GM12878 (cell line): ENCODE measurements at regions not wholly inside any gene's neighbourhood (a gene's known extent, or its start where the extent isn't known, plus 50 kb on each side); places are given as distances from the start of the nearest gene placed in this dataset.

Source experiments
- ATAC-seq: fragments of 200-7000 bp; cut with Tn5 transposase; 3 replicates; pipeline ENCODE4 v1.9.1; 2020; ENCODE audit warnings: mild to moderate bottlenecking, moderate library complexity
- BruUV-seq: library from RNA; stranded (reverse); fragments of 400-500 nt; replicated peaks from 2 replicates; lab custom pipeline; 2021; lab: Mats Ljungman, UMichigan
- CTCF ChIA-PET: fragments of 300-600 bp; sonication (Branson Sonifier 250); formaldehyde crosslinking; extraction: SDS; loops from one replicate; lab custom pipeline; 2021; ENCODE audit warnings: inconsistent platforms; lab: Yijun Ruan, JAX
- POLR2A ChIA-PET: fragments of 350-600 bp; formaldehyde crosslinking; extraction: SDS; loops from one replicate; lab custom pipeline; 2021; ENCODE audit warnings: inconsistent platforms; lab: Charles Lee
- RAD21 ChIA-PET: fragments of 300-600 bp; sonication (Branson Sonifier 250); formaldehyde crosslinking; loops from one replicate; lab custom pipeline; 2023; ENCODE audit warnings: antibody characterized with exemption; ENCODE audit not compliant: unreplicated experiment; lab: Charles Lee
- SMC1A ChIA-PET: fragments of 300-600 bp; sonication (Branson Sonifier 250); formaldehyde crosslinking; loops from one replicate; lab custom pipeline; 2023; ENCODE audit not compliant: unreplicated experiment, uncharacterized antibody; lab: Charles Lee
- DNase-seq: peaks from one replicate; pipeline ENCODE4 v3.0.0-alpha.2; 2011; ENCODE audit warnings: low read depth, low spot score
- FAIRE-seq: peaks from 3 replicates; lab custom pipeline; 2011; peaks lifted over from hg19 to GRCh38; lab: Jason Lieb, UNC
- H2AFZ ChIP-seq: 2 replicates; pipeline ENCODE4 v1.6.0; 2011; ENCODE audit warnings: low read depth, low read length, control low read depth; ENCODE audit not compliant: control insufficient read depth
- H3K27ac ChIP-seq: 2 replicates; pipeline ENCODE4 v1.5.1; 2011; ENCODE audit warnings: control low read depth; ENCODE audit not compliant: control insufficient read depth, insufficient read depth
- H3K27me3 ChIP-seq, 2 experiments: replicated peaks in 1 of 2; 2 replicates each; pipeline versions ENCODE4 v1.6.0 to v1.6.1; 2011; ENCODE audit warnings: low read length in 1 of 2; ENCODE audit not compliant: control insufficient read depth in 2 of 2, insufficient read depth in 2 of 2
- H3K36me3 ChIP-seq, 2 experiments: 2 replicates each; pipeline ENCODE4 v1.5.1; 2011; ENCODE audit warnings: low read length in 1 of 2; ENCODE audit not compliant: control insufficient read depth in 2 of 2, insufficient read depth in 2 of 2
- H3K4me1 ChIP-seq: 2 replicates; pipeline ENCODE4 v1.6.1; 2011; ENCODE audit warnings: mild to moderate bottlenecking, low read length, moderate library complexity, mixed read lengths; ENCODE audit not compliant: control insufficient read depth, insufficient read depth
- H3K4me2 ChIP-seq: 2 replicates; pipeline ENCODE4 v1.6.0; 2011; ENCODE audit warnings: control low read depth; ENCODE audit not compliant: control insufficient read depth, insufficient read depth
- H3K4me3 ChIP-seq: fragments of 200-600 bp; sonication (generic); 2 replicates; pipeline ENCODE4 v1.5.1; 2016
- H3K79me2 ChIP-seq: 2 replicates; pipeline ENCODE4 v1.6.0; 2011; ENCODE audit warnings: low read length; ENCODE audit not compliant: control insufficient read depth, insufficient read depth
- H3K9ac ChIP-seq: 2 replicates; pipeline ENCODE4 v1.8.0; 2011; ENCODE audit warnings: low read length, control low read depth, mixed read lengths; ENCODE audit not compliant: control insufficient read depth, insufficient read depth
- H3K9me3 ChIP-seq: replicated peaks from 3 replicates; pipeline ENCODE4 v1.5.1; 2011; ENCODE audit warnings: mild to moderate bottlenecking, low read length; ENCODE audit not compliant: control insufficient read depth, insufficient read depth
- H4K20me1 ChIP-seq: 2 replicates; pipeline ENCODE4 v1.6.0; 2011; ENCODE audit not compliant: control insufficient read depth, insufficient read depth
- FOS ChIP-seq: IDR thresholded peaks from 3 replicates; pipeline ENCODE4 v1.6.1; 2011; ENCODE audit warnings: borderline replicate concordance; ENCODE audit not compliant: insufficient read length; ENCODE audit errors: extremely low read depth
- KAT2A ChIP-seq: conservative IDR thresholded peaks from 2 replicates; pipeline ENCODE4 v1.6.1; 2011; ENCODE audit warnings: low read depth, low read length; ENCODE audit not compliant: control insufficient read depth
- SIX5 ChIP-seq: IDR thresholded peaks from 2 replicates; pipeline ENCODE4 v1.6.1; 2011; ENCODE audit warnings: mild to moderate bottlenecking, low read depth, low read length, moderate library complexity; ENCODE audit not compliant: severe bottlenecking
- SP1 ChIP-seq: IDR thresholded peaks from one replicate; pipeline ENCODE4 v1.6.1; 2011; ENCODE audit warnings: low read depth, low read length
- TAF1 ChIP-seq: IDR thresholded peaks from 2 replicates; pipeline ENCODE4 v1.6.1; 2011; ENCODE audit warnings: mild to moderate bottlenecking, low read depth, low read length, borderline replicate concordance
- USF1 ChIP-seq: IDR thresholded peaks from 2 replicates; pipeline ENCODE4 v1.6.1; 2011; ENCODE audit warnings: borderline replicate concordance, low read depth, mild to moderate bottlenecking, moderate library complexity, mixed read lengths, low read length; ENCODE audit not compliant: insufficient read depth; ENCODE audit errors: extremely low read length
- WGBS: methylation state at CpG from one replicate; pipeline ENCODE4 v1.1.6; 2016; ENCODE audit warnings: low lambda C conversion rate; ENCODE audit not compliant: insufficient replicate concordance, insufficient coverage; ENCODE audit errors: missing lambda C conversion rate; 5-methylcytosine and 5-hydroxymethylcytosine counted together
- in situ Hi-C: fragments of 300-500 bp; cut with MboI; formaldehyde crosslinking; loops from 9 replicates; pipeline ENCODE4 v1.14.3; 2018; ENCODE audit warnings: mixed read lengths
- intact Hi-C: fragments of 100-400 bp; cut with micrococcal nuclease; formaldehyde crosslinking; loops from one replicate; pipeline ENCODE4 v1.14.2; 2022; ENCODE audit not compliant: unreplicated experiment

GRCh38 chr3:5768281-5768945, 580.9 kb downstream of the EDEM1 start:
- Histone ChIP-seq H3K4me1 (no peaks in the 10 kb centered on the region), H2AFZ (no peak overlapping the region), H3K9ac (no peak overlapping the region), H3K36me3 (no peaks in the 10 kb centered on the region), H3K4me2 (no peak overlapping the region)
- no peak for FAIRE-seq
- ChIA-PET SMC1A (interaction anchor here (0.7 to 4.0 kb wide), 3 partner anchors 11 to 470 kb away, joined by 3 to 32 read pairs (median 3); no protein-coding TSS in a partner anchor), RAD21 (no interaction called here)
- no peak for DNase-seq
- in situ Hi-C loops, result no loop called here
- no TSS peak for BruUV-seq
- TF ChIP-seq TAF1 (no peak), KAT2A (no peak), SP1 (no peak), FOS (no peak), USF1 (no peak), SIX5 (no peak)
- TF ChIP-seq, all 136 proteins: peak for 0
- Histone ChIP-seq H3K9me3 (no peaks in the 10 kb centered on the region), H3K4me3 (no peak overlapping the region), H3K79me2 (no peaks in the 10 kb centered on the region), H3K27ac (no peak overlapping the region), H4K20me1 (no peaks in the 10 kb centered on the region), H3K27me3 (no peaks in the 10 kb centered on the region)
- ChIA-PET POLR2A (no interaction called here), CTCF (interaction anchor here (0.6 to 2.5 kb wide), 3 partner anchors 13 to 1273 kb away, joined by 3 to 10 read pairs (median 5); no protein-coding TSS in a partner anchor)
- WGBS, result 32% methylated on average over 6 of the region's 6 CpGs
- no peak for ATAC-seq
- intact Hi-C loops, result no loop called here
